ENCODE measurements at regions not wholly inside any gene's neighbourhood (a gene's known extent, or its start where the extent isn't known, plus 50 kb on each side); places are given as distances from the start of the nearest gene placed in this dataset.

- DNase-seq: no peak
Measured at GRCh38 chr5:104298518-104298917, 735.9 kb upstream of the NUDT12 start.

- DNase-seq: no peak
Measured at GRCh38 chr5:104297076-104297475, 734.5 kb upstream of the NUDT12 start.

- DNase-seq: no peak
Measured at GRCh38 chr5:104295991-104296390, 733.4 kb upstream of the NUDT12 start.

DNA sequence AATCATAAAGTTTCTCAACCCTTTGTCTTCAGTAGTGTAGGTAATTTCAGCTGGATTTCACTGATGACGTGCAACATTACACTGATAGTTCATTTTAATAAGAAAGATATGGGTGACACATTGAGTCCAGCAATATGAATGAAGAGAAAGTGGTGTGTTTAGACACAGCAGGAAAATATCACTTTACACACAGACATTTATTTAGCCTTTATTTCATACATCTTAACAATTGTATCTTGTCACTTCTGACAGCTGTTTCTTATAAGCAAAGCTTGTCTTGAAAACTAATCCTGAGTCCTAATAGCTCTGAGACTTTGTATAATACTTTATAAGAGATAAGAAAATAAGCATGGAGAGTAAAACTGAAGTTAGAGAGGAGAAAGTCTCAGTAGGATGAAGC is 720.5 kb upstream of the NUDT12 start:
- DNase-seq: no peak

GRCh38 chr5:104273725-104274124 is 711.1 kb upstream of the NUDT12 start:
- DNase-seq: no peak

DNA sequence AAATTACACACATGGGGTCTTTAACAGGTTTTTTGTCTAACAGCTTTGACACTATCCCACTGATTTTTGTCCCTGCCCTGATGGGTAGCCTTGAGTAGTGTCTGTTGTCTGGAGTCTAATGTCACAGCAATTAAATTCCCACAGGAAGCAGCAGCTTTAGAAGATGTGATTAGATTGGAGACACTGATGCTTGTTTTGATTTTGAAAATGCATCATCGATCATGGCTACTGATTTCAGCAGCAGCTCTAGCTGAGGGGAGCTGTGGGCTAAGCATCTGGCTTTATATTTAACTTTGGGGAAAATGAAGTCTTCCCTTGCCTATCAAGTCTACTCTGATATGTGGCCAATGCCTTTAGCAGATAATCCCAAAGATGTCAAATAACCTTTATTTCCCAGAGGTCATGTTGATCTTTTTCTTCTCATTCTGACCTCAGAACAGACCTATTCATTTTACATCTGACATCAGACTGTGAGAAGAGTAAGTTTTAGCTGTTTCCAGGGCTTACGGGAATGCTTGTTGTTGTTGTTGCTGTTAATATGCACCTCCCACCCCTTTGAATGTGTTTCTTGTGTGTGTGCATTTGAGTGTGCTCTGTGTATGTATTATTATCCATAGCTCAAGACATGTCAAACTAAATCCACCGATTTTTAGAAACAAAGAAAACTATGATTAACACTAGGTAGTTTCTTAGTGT is 704.9 kb upstream of the NUDT12 start:
- no peak for DNase-seq

GRCh38 chr5:104266161-104266560 is 703.6 kb upstream of the NUDT12 start:
- DNase-seq: no peak

DNA sequence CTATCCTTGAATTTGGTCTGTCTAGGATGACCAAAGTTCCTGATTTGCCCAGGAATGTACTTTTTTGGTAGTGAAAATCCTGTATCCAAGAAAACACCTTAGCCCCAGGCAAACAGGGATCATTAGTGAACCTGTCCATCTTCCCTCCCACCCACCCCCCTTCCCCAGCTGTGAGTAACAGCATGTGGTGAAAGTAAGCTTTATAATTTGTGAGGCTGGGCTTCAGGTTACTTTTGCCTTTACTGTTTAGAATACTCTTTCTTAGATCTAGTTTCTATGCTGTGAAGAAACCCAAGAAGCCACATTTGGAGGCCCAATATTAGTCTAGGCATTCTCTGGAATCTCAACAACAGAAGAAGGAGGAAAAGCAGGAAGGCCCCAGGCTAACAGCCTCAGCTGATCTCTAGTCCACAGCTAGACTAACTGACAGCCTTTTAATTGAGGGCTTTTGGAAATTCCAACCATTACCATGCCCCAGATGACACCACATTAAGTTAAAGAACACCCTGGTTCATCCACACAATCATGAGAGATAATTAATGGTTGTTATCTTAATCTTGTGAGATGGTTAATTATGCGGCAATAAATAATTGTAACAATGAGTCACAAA is 703.0 kb upstream of the NUDT12 start:
- DNase-seq: no peak

DNA sequence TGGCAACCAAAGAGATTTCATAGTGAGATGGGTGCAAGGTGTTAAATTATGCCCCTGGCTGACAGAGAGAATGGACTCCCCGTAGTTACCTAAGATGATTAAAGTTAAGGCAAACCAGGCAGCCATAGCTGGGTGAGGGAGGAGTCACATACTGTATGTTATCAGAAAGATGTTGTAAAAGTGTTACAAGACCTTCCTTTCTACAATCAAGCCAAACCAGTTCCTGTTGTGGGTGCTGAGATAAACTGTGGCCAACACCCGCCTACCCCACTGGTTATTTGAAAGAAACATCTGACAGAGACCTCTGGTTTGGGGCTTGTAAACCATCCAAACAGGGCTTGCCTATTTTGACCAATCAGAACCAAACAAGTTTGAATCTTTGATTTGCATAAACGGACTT is 684.7 kb upstream of the NUDT12 start:
- no peak for DNase-seq

GRCh38 chr5:104241046-104241445 is 678.5 kb upstream of the NUDT12 start:
- peak in 18 of 56 donors; percentile 1 to 31 (median 5) for DNase-seq

DNA sequence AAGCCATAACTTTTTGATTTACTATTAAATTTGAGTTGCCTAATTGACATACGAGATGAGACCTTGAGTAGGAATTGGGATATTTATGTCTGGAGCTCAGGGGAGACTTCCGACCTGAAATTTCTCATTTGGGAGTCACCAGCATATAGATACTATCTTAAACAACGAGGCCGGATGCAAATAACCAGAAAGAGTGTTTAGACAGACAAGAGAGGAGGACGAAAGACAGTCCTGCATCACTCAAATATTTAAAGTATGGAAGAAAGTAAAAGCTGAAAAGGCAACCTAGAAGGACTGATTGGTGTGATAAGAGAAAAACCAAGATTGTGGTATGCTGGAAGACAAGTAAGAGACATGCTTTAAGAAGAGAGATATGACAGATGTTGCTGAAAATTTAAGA is 675.0 kb upstream of the NUDT12 start:
- no peak for DNase-seq

DNA sequence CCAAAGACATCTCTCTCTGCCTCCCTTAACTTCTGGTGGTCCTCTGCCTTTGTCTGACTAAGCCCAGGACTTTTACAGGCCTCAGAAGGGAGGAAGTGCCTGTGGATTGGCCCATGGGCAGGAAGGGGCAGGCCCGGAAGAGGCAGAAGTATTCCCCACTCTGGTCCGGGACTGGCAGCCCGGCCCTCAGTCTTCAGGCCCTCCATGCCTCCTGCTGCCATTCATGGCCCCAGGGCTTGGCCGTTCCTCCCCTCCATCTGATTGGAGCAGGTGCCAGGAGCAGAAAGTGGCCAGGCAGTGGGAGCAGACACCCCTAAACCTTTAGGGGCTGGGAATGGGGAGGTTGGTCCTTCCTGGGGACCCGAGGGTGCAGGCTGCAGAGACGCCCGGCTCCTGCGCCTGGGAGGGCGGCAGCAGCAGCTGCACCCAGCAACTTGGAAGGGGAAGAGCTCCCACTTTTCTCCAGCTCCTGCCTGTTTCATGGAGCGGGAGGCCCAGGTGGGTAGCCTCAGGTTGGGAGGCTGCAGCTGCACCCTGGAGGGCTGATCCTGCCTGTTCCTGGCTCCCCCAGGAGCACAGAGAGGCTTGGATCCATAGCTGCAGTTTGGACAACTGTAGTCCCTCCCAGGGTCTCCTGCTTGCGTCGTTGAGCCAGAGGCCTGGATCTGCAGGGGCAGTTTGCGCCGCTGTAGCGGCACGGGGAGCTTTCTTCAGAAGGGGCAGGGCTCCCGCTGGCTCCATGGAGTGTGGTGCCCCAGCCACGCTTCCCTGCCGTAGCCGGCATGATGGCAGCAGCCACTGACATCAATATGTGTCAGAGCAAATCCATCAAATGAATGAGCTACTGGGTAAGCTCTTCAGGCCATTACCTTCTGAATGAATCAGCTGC is 661.5 kb upstream of the NUDT12 start:
- no peak for DNase-seq

- no peak for DNase-seq
Measured at GRCh38 chr5:104218200-104218599, 655.6 kb upstream of the NUDT12 start.

DNA sequence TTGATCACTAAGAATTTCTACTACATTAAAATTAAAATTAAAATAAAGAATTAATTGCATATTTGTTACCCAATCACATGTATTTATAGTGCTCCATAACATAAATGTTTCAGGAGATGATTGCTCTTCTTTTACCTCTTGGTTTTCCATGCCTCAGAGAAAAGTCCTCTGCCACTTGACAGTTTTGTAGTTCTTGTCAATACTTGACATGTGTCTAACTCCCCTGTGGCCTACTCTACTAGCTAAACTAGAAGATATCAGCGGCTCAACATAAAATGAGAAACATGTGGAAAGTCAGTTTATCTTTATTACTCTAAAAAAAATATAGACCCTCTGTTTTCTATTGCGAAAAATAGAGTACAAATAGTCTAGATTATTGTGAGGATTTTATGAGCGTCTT is 650.6 kb upstream of the NUDT12 start:
- DNase-seq: no peak

GRCh38 chr5:104199771-104200170 is 637.2 kb upstream of the NUDT12 start:
- no peak for DNase-seq

- no peak for DNase-seq
Measured at GRCh38 chr5:104198156-104198555, 635.6 kb upstream of the NUDT12 start.

GRCh38 chr5:104189909-104190308 is 627.3 kb upstream of the NUDT12 start:
- DNase-seq: no peak

GRCh38 chr5:104189031-104189430 is 626.4 kb upstream of the NUDT12 start:
- DNase-seq: no peak

DNA sequence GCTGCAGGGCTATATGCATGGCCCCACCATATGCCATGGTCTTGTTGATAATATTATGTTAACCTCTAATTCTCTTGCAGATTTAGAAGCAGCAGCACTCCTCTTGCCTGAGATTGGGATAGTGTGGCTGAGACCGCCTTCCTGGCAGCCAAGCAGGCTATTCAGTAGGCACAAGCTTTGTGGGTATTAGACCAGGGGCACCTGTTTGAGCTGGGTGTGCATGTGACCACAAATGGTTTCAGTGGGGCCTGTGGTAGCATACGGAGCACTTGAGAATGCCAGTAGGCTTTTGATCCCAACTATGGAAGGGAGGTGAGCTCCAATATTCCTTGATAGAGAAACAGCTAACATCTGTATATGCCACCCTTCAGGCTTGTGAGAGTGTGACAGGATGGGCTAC is 625.1 kb upstream of the NUDT12 start:
- no peak for DNase-seq

DNA sequence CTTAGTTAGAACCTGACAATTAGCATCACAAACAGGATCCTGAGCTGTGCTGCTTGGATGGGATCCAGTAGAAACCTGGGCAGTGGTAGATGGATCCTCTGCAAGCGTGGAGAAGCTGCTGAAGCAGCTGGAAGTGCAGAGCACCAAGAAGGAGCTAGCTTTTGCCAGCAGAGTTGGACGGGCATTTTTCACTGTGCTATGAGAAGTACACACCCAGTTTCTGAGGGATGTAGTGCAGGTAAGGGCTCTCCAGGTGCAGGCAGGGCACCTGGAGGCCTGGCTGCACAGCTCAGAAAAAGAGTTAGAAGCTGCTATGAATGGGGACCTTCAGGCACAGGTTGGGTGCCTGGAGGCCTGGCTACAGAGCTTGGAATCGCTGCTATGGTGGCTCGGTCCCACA is 623.9 kb upstream of the NUDT12 start:
- DNase-seq: no peak

DNA sequence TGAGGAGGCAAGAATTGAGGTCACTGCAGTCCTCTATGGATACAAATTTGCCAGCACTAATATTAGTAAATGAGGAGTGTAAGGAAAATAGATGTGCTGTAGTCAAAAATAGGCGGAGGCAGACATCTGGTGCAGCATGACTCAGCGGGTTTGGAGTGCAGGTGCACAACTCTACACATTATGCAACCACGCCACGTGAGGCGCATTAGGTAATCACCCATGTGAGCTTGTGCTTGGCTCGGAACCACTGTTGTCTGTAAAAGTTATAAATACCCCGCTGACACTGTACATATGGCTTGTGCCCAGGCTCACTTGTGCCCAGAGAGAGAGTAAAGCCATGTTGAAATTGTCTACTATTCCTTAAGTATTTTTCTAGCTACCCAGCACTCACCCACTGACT is 623.5 kb upstream of the NUDT12 start:
- DNase-seq: no peak

- DNase-seq: no peak
Measured at GRCh38 chr5:104184264-104184663, 621.7 kb upstream of the NUDT12 start.

Data from nucleus accumbens (tissue), 56 donors.